OCI-LY7 (cell line): ENCODE measurements at regions not wholly inside any gene's neighbourhood (a gene's known extent, or its start where the extent isn't known, plus 50 kb on each side); places are given as distances from the start of the nearest gene placed in this dataset.
"Not testable (repeated sequence)": the region's sequence is repeated elsewhere in the genome, so short reads cannot be mapped to it uniquely, and the experiment has no call there.

Experiments used
- EZH2phosphoT487 ChIP-seq: fragments of 200-600 bp; sonication (generic); IDR thresholded peaks from 2 replicates; pipeline ENCODE4 v1.6.1; 2018; ENCODE audit warnings: low read depth, borderline replicate concordance, mild to moderate bottlenecking, mixed run types, antibody characterized with exemption, low read length, moderate library complexity, mixed read lengths
- TF ChIP-seq, protein P1 (sequence below): fragments of 200-600 bp; sonication (generic); conservative IDR thresholded peaks from 2 replicates; pipeline ENCODE4 v1.5.1; 2014; ENCODE audit warnings: mild to moderate bottlenecking, antibody characterized with exemption, low read length, moderate library complexity, mixed read lengths

DNA sequence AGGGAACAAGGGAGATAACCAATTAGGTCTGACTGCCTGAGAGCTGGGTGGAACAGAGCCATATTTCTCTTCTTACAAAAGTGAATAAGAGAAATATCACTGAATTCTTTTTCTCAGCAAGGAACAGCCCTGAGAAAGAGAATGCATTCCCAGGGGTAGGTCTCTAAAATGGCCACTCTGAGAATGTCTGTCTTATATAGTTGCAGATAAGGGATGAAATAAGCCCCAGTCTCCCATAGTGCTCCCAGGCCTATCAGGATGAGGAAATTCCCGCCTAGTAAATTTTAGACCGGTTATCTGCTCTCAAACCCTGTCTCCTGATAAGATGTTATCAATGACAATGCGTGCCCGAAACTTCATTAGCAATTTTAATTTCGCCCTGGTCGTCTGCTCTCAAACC is 67.3 kb upstream of the WDFY3 start:
- TF ChIP-seq, protein P1, sequence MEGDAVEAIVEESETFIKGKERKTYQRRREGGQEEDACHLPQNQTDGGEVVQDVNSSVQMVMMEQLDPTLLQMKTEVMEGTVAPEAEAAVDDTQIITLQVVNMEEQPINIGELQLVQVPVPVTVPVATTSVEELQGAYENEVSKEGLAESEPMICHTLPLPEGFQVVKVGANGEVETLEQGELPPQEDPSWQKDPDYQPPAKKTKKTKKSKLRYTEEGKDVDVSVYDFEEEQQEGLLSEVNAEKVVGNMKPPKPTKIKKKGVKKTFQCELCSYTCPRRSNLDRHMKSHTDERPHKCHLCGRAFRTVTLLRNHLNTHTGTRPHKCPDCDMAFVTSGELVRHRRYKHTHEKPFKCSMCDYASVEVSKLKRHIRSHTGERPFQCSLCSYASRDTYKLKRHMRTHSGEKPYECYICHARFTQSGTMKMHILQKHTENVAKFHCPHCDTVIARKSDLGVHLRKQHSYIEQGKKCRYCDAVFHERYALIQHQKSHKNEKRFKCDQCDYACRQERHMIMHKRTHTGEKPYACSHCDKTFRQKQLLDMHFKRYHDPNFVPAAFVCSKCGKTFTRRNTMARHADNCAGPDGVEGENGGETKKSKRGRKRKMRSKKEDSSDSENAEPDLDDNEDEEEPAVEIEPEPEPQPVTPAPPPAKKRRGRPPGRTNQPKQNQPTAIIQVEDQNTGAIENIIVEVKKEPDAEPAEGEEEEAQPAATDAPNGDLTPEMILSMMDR, result not testable (repeated sequence)
- TF ChIP-seq EZH2phosphoT487, result not testable (repeated sequence)
